ENCODE measurements at regions not wholly inside any gene's neighbourhood (a gene's known extent, or its start where the extent isn't known, plus 50 kb on each side); places are given as distances from the start of the nearest gene placed in this dataset.

- no peak for DNase-seq (ENCODE audit: low read depth)
These were observed 109.8 kb downstream of the DDX1 start for GRCh38 chr2:15701341-15701907.

- no peak for DNase-seq (ENCODE audit: low read depth)
These were observed 110.3 kb downstream of the DDX1 start for GRCh38 chr2:15701991-15702390.

- DNase-seq (ENCODE audit: low read depth): no peak
These were observed 110.8 kb downstream of the DDX1 start for GRCh38 chr2:15702452-15702851.

- DNase-seq (ENCODE audit: low read depth): no peak
These were observed 111.7 kb downstream of the DDX1 start for GRCh38 chr2:15703365-15703869.

- DNase-seq (ENCODE audit: low read depth): no peak
These were observed 112.6 kb downstream of the DDX1 start for GRCh38 chr2:15704086-15704787.

GRCh38 chr2:15704788-15705115, 113.1 kb downstream of the DDX1 start:
- no peak for DNase-seq (ENCODE audit: low read depth)

GRCh38 chr2:15705310-15705709, 113.6 kb downstream of the DDX1 start:
- no peak for DNase-seq (ENCODE audit: low read depth)

- DNase-seq (ENCODE audit: low read depth): no peak
These were observed 114.2 kb downstream of the DDX1 start for GRCh38 chr2:15705839-15706386.

- DNase-seq (ENCODE audit: low read depth): no peak
These were observed 114.8 kb downstream of the DDX1 start for GRCh38 chr2:15706424-15706823.

- DNase-seq (ENCODE audit: low read depth): no peak
These were observed 115.4 kb downstream of the DDX1 start for GRCh38 chr2:15706986-15707632.

GRCh38 chr2:15708161-15708560, 116.5 kb downstream of the DDX1 start:
- no peak for DNase-seq (ENCODE audit: low read depth)

- no peak for DNase-seq (ENCODE audit: low read depth)
These were observed 117.5 kb downstream of the DDX1 start for GRCh38 chr2:15708865-15709820.

GRCh38 chr2:15711126-15711860, 119.6 kb downstream of the DDX1 start:
- no peak for DNase-seq (ENCODE audit: low read depth)

- no peak for DNase-seq (ENCODE audit: low read depth)
These were observed 121.1 kb downstream of the DDX1 start for GRCh38 chr2:15712551-15713342.

GRCh38 chr2:15713475-15713874, 121.8 kb downstream of the DDX1 start:
- DNase-seq (ENCODE audit: low read depth): no peak

- DNase-seq (ENCODE audit: low read depth): no peak
These were observed 122.3 kb downstream of the DDX1 start for GRCh38 chr2:15714002-15714401.

GRCh38 chr2:15714609-15715008, 122.9 kb downstream of the DDX1 start:
- DNase-seq (ENCODE audit: low read depth): no peak

GRCh38 chr2:15715596-15715995, 123.9 kb downstream of the DDX1 start:
- DNase-seq (ENCODE audit: low read depth): no peak

- DNase-seq (ENCODE audit: low read depth): no peak
These were observed 126.7 kb downstream of the DDX1 start for GRCh38 chr2:15718103-15718943.
